ENCODE measurements at regions not wholly inside any gene's neighbourhood (a gene's known extent, or its start where the extent isn't known, plus 50 kb on each side); places are given as distances from the start of the nearest gene placed in this dataset.

GRCh38 chr4:45646885-45647590 lies 476.8 kb downstream of the GABRG1 start:
- Histone ChIP-seq H3K4me1 (peaks cover 0 to 15% (median 0%) of the 10 kb centered on the region in 4 donors), H3K27ac (peak overlapping the region in 3 of 4 donors; percentile 18 to 72 (median 63)), H3K4me3 (peak overlapping the region in 2 of 4 donors; percentile 23 to 34), H3K9me3 (no peaks in the 10 kb centered on the region), H3K27me3 (no peaks in the 10 kb centered on the region), H3K36me3 (no peaks in the 10 kb centered on the region)
- TF ChIP-seq, protein P1, sequence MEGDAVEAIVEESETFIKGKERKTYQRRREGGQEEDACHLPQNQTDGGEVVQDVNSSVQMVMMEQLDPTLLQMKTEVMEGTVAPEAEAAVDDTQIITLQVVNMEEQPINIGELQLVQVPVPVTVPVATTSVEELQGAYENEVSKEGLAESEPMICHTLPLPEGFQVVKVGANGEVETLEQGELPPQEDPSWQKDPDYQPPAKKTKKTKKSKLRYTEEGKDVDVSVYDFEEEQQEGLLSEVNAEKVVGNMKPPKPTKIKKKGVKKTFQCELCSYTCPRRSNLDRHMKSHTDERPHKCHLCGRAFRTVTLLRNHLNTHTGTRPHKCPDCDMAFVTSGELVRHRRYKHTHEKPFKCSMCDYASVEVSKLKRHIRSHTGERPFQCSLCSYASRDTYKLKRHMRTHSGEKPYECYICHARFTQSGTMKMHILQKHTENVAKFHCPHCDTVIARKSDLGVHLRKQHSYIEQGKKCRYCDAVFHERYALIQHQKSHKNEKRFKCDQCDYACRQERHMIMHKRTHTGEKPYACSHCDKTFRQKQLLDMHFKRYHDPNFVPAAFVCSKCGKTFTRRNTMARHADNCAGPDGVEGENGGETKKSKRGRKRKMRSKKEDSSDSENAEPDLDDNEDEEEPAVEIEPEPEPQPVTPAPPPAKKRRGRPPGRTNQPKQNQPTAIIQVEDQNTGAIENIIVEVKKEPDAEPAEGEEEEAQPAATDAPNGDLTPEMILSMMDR (IDR thresholded peaks at IDR 0.05): no peak
- TF ChIP-seq POLR2A (IDR thresholded peaks at IDR 0.05): no peak
- DNase-seq: no peak

DNA sequence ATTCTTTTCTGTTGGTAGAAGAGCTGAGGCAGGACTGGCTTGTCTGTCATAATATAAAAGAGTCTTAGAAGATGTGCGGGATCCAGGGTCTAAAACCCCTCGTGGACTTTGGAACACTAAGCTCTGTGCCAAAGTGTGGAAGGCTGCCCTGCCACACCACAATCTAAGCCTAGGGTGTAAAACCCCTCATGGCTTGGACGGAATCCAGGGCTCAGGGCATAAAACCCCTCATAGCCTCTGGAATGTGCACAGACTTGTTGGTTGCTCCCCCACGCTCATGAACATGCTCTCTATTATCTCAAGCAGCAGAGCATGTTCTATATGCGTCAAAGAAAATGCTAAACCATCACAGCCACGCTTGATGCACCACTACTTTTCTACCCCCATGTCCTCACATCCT lies 483.6 kb downstream of the GABRG1 start:
- Histone ChIP-seq H3K4me1 (no peaks in the 10 kb centered on the region), H3K36me3 (no peaks in the 10 kb centered on the region), H3K4me3 (no peak overlapping the region), H3K27me3 (no peaks in the 10 kb centered on the region), H3K9me3 (no peaks in the 10 kb centered on the region), H3K27ac (no peak overlapping the region)
- TF ChIP-seq, protein P1 (IDR thresholded peaks at IDR 0.05): no peak
- TF ChIP-seq POLR2A (IDR thresholded peaks at IDR 0.05): no peak
- no peak for DNase-seq

- DNase-seq: no peak
- H3K27ac ChIP-seq: peak overlapping the region in 1 of 4 donors; percentile 22
Measured at GRCh38 chr4:45638641-45639040, 485.2 kb downstream of the GABRG1 start.

GRCh38 chr4:45636175-45636574 lies 487.7 kb downstream of the GABRG1 start:
- TF ChIP-seq, protein P1 (IDR thresholded peaks at IDR 0.05): no peak
- TF ChIP-seq POLR2A (IDR thresholded peaks at IDR 0.05): no peak
- no peak for DNase-seq
- Histone ChIP-seq H3K27ac (no peak overlapping the region), H3K4me3 (no peak overlapping the region), H3K9me3 (no peaks in the 10 kb centered on the region), H3K27me3 (no peaks in the 10 kb centered on the region), H3K4me1 (no peaks in the 10 kb centered on the region), H3K36me3 (no peaks in the 10 kb centered on the region)

More at GRCh38 chr4:45638641-45639040, 485.2 kb downstream of the GABRG1 start:
- Histone ChIP-seq H3K27me3 (no peaks in the 10 kb centered on the region), H3K4me3 (no peak overlapping the region), H3K4me1 (no peaks in the 10 kb centered on the region), H3K36me3 (no peaks in the 10 kb centered on the region), H3K9me3 (no peaks in the 10 kb centered on the region)
- TF ChIP-seq POLR2A (IDR thresholded peaks at IDR 0.05): no peak
- TF ChIP-seq, protein P1 (IDR thresholded peaks at IDR 0.05): no peak

DNA sequence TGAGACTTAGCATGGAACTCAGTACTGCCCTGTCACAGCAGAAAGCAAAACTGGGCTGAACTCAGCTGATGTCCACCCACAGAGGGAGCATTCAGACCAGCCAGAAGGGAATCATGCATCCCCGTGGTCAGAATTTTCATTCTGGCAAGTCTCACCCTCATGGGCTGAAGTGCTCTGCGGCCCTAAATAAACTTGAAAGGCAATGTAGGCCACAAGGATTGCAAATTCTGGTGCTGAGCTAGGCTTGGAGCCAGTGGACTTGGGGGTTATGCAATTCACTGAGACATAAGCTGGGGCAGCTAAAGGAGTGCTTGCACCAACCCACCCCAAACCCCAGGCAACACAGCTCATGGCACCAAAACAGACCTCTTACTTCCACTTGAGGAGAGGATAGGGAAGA lies 494.1 kb downstream of the GABRG1 start:
- no peak for DNase-seq
- no peaks in the 10 kb centered on the region for H3K27me3 ChIP-seq
- H3K4me1 ChIP-seq: no peaks in the 10 kb centered on the region
- no peak overlapping the region for H3K4me3 ChIP-seq
- no peak for TF ChIP-seq POLR2A (IDR thresholded peaks at IDR 0.05)
- TF ChIP-seq, protein P1 (IDR thresholded peaks at IDR 0.05): no peak
- no peak overlapping the region for H3K27ac ChIP-seq
- H3K36me3 ChIP-seq: no peaks in the 10 kb centered on the region
- no peaks in the 10 kb centered on the region for H3K9me3 ChIP-seq

Data from Peyer's patch (tissue), 4 donors.